ENCODE measurements at regions not wholly inside any gene's neighbourhood (a gene's known extent, or its start where the extent isn't known, plus 50 kb on each side); places are given as distances from the start of the nearest gene placed in this dataset.
"Not testable (repeated sequence)": the region's sequence is repeated elsewhere in the genome, so short reads cannot be mapped to it uniquely, and the experiment has no call there.

GRCh38 chrX:1140236-1140681 lies 72.2 kb downstream of the CRLF2 start:
- Histone ChIP-seq H3K27me3 (no peaks in the 10 kb centered on the region), H3K27ac (no peak overlapping the region), H3K4me3 (no peak overlapping the region), H3K36me3 (no peaks in the 10 kb centered on the region), H3K4me1 (no peaks in the 10 kb centered on the region), H3K9me3 (no peaks in the 10 kb centered on the region)
- WGBS, 2 donors: 43 to 60% methylated on average over 15 to 16 of the region's 16 CpGs
- no peak for ATAC-seq (ENCODE audit: low FRiP score in 2 of 2)
- DNase-seq: peak in 1 of 2 donors; percentile 7
- TF ChIP-seq, protein P1, sequence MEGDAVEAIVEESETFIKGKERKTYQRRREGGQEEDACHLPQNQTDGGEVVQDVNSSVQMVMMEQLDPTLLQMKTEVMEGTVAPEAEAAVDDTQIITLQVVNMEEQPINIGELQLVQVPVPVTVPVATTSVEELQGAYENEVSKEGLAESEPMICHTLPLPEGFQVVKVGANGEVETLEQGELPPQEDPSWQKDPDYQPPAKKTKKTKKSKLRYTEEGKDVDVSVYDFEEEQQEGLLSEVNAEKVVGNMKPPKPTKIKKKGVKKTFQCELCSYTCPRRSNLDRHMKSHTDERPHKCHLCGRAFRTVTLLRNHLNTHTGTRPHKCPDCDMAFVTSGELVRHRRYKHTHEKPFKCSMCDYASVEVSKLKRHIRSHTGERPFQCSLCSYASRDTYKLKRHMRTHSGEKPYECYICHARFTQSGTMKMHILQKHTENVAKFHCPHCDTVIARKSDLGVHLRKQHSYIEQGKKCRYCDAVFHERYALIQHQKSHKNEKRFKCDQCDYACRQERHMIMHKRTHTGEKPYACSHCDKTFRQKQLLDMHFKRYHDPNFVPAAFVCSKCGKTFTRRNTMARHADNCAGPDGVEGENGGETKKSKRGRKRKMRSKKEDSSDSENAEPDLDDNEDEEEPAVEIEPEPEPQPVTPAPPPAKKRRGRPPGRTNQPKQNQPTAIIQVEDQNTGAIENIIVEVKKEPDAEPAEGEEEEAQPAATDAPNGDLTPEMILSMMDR (IDR thresholded peaks at IDR 0.05): no peak
- TF ChIP-seq POLR2AphosphoS5 (IDR thresholded peaks at IDR 0.05) (no peak), POLR2A (IDR thresholded peaks at IDR 0.05) (no peak), EP300 (IDR thresholded peaks at IDR 0.05) (no peak)

GRCh38 chrX:1139185-1139500 lies 73.3 kb downstream of the CRLF2 start:
- H3K4me1 ChIP-seq: no peaks in the 10 kb centered on the region
- WGBS, 2 donors: 73 to 83% methylated on average over 10 of the region's 10 CpGs
- DNase-seq (peak in 1 of 2 donors; percentile 15), ATAC-seq (ENCODE audit: low FRiP score in 2 of 2) (no peak)
- TF ChIP-seq, protein P1 (IDR thresholded peaks at IDR 0.05): no peak
- TF ChIP-seq POLR2A (IDR thresholded peaks at IDR 0.05) (no peak), POLR2AphosphoS5 (IDR thresholded peaks at IDR 0.05) (no peak), EP300 (IDR thresholded peaks at IDR 0.05) (no peak)
- no peak overlapping the region for H3K27ac ChIP-seq
- no peak overlapping the region for H3K4me3 ChIP-seq
- H3K27me3 ChIP-seq: no peaks in the 10 kb centered on the region
- H3K36me3 ChIP-seq: no peaks in the 10 kb centered on the region
- no peaks in the 10 kb centered on the region for H3K9me3 ChIP-seq

DNA sequence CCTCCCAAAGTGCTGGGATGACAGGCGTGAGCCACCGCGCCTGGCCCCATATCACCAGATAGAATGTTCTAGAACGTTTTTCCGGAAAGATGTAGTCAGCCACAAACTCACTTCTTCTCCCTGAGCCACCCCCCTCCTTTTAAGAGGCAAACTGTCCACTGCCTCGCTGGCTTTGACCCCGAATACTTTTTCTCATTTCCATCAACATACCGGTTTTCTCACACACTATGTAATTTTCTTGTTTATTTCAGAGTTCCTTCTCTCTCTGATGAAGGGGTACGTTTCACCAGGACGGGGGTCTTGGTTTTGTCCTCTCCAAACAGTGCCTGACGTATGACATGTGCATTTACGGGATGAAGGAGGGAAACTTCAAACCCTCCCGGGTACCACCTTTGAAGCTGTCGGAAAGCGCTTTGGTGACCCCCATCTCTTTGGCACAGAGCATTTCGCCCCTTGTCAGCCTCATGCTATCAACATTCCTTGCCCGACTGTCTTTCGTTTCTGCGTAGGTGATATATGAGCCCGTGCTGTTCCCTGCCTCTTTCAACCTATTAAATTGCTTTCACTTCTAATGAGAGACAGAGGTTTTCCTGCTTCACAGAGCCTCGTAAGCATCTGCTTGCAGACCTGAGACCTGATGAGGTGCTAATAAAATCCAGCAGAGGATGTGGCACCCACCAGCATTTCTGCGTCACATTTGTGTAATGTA lies 73.8 kb downstream of the CRLF2 start:
- Histone ChIP-seq H3K4me1 (no peaks in the 10 kb centered on the region), H3K36me3 (no peaks in the 10 kb centered on the region), H3K4me3 (no peak overlapping the region), H3K27ac (no peak overlapping the region), H3K27me3 (no peaks in the 10 kb centered on the region), H3K9me3 (no peaks in the 10 kb centered on the region)
- ATAC-seq (ENCODE audit: low FRiP score in 2 of 2): no peak
- DNase-seq: peak in 1 of 2 donors; percentile 2
- WGBS, 2 donors: 59 to 60% methylated on average over 22 of the region's 22 CpGs
- TF ChIP-seq POLR2A (IDR thresholded peaks at IDR 0.05) (no peak), EP300 (IDR thresholded peaks at IDR 0.05) (no peak), POLR2AphosphoS5 (IDR thresholded peaks at IDR 0.05) (no peak)
- TF ChIP-seq, protein P1 (IDR thresholded peaks at IDR 0.05): no peak

DNA sequence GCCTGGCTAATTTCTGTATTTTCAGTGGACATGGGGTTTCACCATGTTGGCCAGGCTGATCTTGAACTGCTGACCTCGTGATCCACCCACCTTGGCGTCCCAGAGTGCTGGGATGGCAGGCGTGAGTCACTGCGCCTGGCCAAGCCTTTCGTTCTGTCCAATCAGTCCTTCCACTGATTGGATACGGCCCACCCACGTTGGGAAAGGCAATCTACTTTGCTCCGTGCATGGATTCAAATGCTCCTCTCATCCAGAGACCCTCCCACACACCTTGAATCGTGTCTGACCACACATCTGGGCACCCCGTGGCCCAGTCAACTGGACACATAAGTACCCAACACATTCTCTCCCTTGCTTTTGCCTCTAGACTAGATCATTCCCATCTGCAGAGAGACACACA lies 74.9 kb downstream of the CRLF2 start:
- ATAC-seq (ENCODE audit: low FRiP score in 2 of 2): no peak
- no peaks in the 10 kb centered on the region for H3K36me3 ChIP-seq
- H3K9me3 ChIP-seq: no peaks in the 10 kb centered on the region
- WGBS, 2 donors: 84 to 96% methylated on average over 9 to 10 of the region's 10 CpGs
- H3K4me3 ChIP-seq: no peak overlapping the region
- DNase-seq: peak in 1 of 2 donors; percentile 3
- H3K27me3 ChIP-seq: no peaks in the 10 kb centered on the region
- H3K4me1 ChIP-seq: no peaks in the 10 kb centered on the region
- no peak overlapping the region for H3K27ac ChIP-seq
- TF ChIP-seq, protein P1 (IDR thresholded peaks at IDR 0.05): no peak
- TF ChIP-seq EP300 (IDR thresholded peaks at IDR 0.05) (no peak), POLR2AphosphoS5 (IDR thresholded peaks at IDR 0.05) (no peak), POLR2A (IDR thresholded peaks at IDR 0.05) (no peak)

DNA sequence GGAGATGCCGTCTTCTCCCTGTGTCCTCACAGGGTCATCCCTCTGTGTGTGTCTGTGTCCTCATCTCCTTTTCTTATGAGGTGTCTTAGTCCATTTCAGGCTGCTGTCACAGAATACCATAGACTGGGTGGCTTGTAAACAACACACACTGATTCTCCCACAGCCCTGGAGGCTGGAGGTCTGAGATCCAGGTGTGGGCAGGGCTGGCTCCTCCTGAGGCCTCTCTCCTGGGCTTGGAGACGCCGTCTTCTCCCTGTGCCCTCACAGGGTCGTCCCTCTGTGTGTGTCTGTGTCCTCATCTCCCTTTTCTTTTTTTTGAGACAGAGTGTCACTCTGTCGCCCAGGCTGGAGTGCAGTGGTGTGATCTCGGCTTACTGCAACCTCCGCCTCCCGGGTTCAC lies 75.9 kb downstream of the CRLF2 start:
- H3K9me3 ChIP-seq; ATAC-seq (ENCODE audit: low FRiP score in 2 of 2); H3K27me3 ChIP-seq; H3K27ac ChIP-seq; H3K4me1 ChIP-seq; DNase-seq; H3K36me3 ChIP-seq; H3K4me3 ChIP-seq: not testable (repeated sequence)
- WGBS, 2 donors: 68 to 86% methylated on average over 5 to 8 of the region's 8 CpGs

All from upper lobe of left lung (tissue), 6 donors.